Activated gamma-delta T cell treated with anti-CD3 and anti-CD28 coated beads, Interleukin-2, amount 50 U/mL, for 16 hours (primary cell): ENCODE measurements at regions not wholly inside any gene's neighbourhood (a gene's known extent, or its start where the extent isn't known, plus 50 kb on each side); places are given as distances from the start of the nearest gene placed in this dataset.

Experiments
- DNase-seq: peaks from one replicate; pipeline ENCODE4 v3.0.0-alpha.2; 2020; ENCODE audit warnings: low read depth

DNA sequence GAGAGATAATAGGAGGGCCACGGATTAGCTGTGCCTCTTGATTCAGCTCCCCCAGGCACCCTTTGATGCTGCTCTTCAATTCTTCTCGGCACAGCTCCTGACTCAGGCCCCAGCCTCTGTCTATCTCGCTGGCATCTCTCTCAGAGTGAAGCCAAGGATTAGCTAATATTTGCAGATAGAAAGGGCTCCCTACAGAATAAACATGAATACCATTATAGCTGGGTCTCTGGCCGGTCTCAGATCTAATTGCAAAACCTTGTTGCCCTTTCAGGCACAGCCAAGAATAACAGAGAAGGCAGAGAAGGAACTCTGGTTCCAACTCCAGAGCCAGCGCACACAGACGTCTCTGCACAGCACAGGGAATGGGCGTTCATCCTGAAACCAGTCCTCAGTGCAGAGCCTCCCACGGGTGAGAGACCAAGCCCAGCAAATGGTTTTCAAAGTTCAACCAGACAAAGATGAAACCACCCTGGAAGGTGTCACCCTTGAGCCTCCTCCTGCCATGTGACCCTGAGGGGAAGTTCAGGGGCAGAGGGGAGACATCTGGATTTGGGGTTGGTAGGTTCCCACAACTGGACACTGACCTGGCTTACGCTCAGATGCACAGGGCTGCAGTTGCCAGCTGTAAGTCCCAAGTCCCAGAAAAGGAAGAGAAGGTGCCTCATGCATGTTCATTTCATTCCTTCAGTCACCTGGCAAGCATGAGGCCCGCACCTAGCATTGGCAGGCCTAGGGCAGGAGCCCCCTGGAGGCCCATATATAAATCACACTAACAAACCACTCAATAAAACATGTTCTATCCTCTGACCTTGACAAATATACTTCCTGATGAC lies 394.0 kb downstream of the NPHP4 start:
- DNase-seq = no peak

DNA sequence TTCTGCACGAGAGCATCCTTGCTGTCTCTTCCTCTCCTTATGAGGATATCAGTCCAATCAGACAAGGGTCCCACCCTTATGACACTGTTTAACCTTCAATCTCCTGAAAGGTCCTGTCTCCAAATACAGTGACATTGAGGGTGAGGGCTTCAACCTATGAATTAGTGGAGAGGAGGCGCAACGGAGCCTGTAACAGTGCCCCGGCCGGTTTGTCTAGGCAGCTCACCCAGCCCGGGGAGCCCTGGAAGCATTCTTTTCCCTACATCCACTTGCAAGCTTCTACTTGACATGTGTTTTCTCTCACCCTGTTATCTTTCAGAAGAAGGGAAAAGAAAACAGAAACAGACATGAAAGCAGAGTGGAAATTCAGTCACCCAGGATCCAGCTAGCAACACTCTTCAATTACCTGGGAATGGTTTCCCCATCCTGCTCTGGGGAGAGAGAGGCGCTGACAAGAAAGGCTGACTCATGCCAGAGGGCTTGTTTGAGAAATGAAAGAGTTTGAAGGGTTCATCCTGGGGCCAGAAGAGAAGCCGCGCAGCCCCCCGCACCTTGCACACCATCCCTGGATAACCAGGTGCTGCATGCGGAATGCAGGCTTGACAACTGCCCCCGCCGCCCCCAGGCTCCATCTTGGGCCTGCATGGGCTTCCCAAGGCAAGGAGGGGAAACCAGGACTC lies 394.9 kb downstream of the NPHP4 start:
- no peak for DNase-seq

DNA sequence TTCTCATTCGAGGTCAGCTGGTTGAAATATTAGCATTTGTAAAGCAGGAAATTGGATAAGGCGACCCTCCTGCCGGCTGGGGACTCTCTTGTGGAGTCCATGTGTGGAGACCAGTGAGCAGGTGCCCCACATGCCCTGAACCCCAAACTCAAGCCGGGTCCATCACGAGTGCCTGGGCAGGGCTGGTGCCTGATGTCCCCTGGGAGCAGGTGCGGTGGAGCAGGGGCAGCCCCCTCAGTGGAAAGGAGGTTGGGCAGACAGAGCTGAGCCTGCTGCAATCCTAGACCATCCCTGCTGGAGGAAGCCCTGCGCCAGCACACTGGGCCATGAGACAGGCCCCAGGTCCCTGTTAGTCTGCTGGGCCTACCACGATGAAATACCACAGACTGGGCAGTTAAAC lies 395.6 kb downstream of the NPHP4 start:
- DNase-seq = no peak

DNA sequence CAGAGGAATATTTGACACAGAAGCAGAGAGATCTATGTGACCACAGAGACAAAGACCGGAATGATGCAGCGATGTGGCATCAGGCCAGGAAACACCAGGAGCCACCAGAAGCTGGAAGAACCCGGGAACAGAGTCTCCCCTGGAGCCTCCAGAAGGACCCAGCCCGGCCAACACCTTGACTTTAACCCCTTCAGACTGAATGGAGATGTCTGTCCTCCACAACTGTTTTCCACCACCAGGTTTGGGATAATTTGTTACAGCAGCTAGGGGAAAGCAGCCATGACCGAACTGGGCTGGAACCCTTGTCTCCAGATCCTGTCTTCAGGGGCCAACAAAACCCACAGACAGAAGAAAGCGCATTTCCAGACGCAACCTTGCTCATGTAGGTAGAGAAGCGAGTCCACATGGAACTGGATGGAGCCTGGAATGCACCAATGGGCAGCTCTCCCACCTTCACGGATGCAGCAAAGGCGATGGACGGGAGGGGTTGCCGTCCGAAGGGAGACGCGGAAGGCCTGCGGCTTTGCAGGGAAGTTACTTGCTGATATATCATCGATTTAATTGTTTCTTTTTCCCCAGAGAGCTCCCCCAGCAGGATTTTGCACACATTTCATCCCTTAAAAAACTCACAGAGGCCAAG lies 396.6 kb downstream of the NPHP4 start:
- DNase-seq = no peak

DNA sequence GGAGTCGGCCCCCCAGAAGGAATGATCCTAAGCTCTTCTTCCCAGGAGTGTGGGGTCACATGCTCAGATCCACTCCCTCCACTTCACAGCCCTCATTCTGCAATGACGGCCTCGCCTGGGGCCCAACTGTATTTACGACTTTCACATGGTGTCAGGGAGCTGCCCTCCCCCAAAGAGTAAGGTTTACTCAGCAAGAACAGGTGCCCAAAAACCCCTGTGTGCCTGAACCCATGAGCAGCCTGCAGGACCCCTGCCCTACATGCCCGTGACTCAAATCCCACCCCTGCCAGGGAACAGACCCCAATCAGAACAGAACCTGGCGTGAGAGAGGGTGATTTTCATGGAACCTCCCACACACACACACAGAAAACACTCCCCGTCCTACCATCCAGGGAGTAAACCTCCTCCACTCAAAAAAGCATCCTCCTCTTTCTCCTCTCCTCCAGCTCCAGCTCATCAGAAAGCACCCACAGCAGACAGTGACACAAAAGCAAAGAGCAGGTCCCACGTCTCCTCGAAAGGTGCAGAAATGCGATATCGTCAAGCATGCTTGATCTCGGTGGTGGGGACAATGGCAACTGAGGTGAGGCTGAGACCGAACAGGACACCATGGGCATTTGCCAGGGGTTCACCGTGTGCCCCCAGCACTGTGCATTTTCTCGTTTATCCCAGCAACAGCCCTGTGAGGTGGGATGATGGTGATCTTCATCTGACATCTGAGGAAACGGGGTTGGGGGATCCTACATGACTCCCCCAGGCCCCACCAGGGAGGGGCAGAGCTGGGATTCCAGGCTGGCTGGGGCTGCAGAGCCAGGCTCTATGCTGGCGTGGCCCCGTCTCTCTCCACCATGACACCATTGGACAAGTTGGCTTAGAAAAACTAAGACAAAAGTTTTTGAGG lies 397.9 kb downstream of the NPHP4 start:
- no peak for DNase-seq

DNA sequence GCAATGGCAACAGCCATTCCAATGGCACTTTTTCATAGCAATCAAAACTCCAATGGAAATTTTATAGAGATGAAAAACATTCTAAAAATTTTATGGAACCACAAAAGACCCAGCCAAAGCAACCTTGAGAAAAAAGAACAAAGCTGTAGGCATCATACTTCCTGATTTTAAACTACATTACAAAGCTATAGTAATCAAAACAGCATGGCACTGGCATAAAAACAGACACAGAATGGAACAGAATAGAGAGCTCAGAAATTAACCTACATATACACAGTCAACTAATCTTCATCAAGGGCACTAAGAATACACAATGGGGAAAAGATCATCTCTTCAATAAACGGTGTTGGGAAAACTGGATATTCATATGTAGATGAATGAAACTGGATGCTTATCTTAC lies 401.5 kb downstream of the NPHP4 start:
- DNase-seq = no peak

DNA sequence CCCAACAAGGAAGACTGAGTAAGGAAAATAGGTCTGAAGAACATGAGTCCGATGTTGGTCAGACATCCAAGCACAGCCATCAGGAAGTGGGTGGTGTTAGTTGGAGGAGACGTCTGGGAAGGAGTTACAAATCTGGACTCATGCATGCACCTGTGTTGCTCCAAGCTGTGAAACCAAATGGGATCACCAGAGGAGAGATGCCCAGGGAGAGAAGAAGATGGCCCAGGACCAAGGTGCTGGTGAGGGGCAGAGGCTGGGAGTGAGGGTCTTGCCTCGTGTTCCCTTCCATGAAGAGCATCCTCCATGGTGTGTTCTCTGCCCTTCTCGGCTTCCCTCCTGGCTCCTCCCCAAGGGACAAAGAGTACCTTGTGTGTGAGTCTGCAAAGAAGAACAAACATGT lies 405.6 kb downstream of the NPHP4 start:
- DNase-seq = no peak

DNA sequence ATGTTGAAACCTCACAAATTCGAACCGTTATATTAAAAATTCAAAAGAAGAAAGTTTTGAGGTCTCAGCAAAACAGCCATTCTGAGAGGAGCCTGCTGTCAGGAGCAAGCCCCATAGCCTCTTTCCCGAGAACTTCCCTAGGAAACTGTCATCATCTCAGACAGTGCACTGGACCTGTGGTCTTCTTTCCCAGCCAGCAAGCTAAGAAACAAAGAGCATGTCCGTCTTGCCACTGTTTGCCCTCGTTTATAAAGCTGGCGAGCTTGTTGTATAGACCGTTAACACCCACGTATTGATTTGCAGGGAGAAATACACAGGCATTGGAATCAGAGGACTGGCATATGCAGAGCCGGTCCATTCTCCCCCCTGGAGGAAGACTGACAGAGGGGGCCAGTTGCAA lies 407.0 kb downstream of the NPHP4 start:
- DNase-seq = no peak

DNA sequence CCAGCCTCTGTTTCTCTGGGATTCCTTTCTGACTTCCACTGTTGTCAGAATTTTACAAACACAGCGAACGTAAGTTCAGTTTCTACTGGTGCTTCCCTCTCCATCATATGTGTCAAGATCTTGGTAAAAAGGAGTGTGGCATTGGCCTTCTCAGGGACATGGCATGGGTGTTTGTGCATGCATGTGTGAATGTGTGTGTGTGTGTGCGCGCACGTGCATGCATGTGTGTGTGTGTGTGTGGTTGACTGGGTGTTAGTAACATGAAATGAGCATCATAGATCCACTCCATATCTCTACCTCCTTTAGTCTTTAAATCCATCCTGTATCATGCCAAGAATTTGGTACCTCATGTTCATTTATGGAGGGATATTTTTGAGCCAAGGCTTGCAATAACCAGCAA lies 411.3 kb downstream of the NPHP4 start:
- DNase-seq = no peak

DNA sequence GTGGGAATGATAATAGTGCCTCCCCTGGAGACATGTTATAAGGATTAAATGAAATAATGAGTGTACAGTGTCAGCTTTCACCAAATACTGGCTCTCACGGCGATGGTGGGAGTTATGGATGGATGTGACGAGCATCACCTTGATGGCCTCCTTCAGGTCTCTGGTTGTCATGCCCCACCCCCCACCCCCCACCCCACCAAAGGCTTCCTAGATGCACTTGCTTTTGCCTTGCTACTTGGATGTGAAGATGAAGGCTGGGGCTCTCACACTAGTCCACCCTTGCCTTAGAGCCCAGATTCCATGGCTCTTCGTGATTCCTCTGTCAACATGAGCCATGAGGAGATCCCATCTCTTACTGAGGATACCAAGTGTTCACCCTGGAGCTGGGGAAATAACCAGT lies 412.3 kb downstream of the NPHP4 start:
- no peak for DNase-seq

DNA sequence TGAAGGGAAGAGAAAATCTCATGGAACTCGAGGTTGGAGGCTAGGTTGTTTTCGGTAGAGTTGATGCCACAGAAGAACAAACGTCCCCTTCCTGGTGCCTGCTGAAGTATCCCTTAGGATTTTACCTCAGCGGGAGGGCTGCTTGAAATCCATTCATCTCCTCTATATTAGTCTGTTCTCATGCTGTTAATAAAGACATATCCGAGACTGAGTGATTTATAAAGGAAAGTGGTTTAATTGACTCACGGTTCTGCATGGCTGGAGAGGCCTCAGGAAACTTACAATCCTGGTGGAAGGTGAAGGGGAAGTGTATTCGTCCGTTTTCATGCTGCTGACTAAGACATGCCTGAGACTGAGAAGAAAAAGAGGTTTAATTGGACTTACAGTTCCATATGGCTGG lies 413.5 kb downstream of the NPHP4 start:
- no peak for DNase-seq

DNA sequence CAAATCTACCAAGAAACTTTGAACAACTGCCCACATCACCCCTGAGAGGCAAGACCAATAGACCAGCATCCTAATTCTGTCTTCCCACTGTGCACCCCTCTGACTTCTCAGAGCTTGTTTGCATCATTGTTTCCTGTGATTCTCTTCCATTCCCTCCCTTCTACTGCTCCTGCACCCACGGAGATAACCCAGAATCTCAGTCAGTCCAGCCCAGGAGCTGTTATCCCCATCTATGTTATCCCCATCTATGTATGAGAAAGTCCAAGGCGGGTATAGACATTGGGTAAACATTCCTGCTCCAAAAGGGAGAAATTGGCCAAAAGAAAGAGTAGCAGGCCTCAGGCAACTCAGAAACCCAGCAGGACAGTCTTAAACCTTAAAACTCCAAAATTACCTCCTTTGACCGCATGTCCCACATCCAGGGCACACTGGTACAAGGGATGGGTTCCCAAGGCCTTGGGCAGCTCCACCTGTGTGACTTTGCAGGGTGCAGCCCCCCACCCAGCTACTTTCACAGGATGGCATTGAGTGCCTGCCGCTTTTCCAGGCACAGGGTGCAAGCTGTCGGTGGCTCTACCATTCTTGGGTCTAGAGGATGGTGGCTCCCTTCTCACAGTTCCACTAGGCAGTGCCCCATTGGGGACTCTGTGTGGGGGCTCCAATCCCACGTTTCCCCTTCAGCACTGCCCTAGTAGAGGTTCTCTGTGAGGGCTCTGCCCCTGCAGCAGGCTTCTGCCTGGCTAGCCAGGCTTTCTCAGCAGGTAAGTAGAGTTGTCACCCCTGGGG lies 414.8 kb downstream of the NPHP4 start:
- DNase-seq = no peak

DNA sequence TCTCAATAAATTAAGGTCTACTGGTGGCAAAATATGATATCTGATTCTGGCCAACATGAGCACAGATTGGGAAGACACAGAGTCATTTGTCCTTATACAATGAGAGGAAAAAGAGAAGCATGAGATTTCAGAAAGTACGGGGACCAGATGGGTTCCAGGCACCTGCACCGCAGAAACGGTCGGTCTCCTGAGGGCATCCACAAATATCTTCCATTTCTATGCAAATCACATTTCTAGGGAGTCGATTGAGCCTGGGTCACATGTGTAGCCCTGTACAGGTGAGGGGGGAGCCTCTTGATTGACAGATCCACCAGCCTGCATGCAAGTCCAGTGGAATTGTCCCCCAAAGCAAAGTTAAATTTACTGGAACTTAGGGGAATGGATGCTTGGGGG lies 415.6 kb downstream of the NPHP4 start:
- DNase-seq = no peak

DNA sequence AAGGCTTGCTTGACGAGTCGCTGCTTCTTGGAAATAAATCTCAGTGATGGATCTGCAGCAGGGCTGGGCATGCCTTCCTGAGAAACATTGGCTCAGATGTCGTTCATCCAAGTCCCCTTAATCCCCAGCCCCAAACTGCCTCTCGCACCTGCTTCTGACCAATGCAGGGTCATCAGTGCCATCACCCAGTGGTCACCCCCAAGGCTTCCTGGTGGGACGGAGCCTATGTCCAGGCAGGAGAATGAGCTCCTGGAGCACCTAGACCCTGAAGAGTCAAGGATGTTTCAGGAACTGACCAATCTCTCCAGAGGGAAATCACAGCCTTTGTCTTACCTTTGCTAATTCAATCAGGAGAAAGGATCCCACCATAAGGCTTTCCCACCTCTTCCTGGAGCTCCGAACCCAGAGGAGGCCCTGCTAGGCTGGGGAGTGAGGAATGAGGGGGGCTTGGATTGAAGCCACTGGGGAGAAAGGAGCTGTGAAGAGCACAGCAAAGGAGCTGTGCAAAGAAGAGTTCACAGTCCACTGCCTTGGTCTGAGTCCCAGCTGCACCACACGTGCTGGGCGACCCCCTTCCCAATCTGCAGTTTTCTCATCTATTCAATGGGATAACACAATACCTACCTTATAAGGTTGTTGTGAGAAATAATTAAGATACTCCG lies 416.1 kb downstream of the NPHP4 start:
- DNase-seq = no peak

DNA sequence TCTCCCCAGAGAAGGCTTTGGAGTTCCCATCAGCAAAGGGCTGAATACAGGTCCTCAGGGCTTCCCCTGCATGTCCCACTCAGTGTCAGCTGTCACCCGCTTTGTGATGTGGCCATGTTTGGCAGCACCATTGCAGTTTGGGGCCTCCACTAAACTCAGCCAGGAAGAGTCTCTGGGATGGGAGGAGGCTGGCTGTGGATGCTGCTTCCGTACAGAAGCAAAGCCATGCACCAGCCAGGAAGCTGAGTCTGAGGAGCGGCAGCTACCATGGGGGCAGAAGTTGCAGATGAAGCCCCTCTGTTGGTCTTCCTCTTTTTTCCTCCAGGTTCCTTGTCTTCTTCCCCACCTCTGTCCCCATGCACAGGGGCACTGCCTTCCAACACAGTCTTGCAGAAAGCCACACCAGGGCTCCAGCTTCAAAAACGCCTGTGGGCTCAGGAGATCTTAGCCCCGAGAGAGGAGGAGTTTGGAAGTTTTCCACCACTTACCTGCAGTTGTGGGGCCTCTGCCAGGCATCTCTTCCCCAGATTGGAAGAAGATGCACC lies 416.8 kb downstream of the NPHP4 start:
- no peak for DNase-seq

DNA sequence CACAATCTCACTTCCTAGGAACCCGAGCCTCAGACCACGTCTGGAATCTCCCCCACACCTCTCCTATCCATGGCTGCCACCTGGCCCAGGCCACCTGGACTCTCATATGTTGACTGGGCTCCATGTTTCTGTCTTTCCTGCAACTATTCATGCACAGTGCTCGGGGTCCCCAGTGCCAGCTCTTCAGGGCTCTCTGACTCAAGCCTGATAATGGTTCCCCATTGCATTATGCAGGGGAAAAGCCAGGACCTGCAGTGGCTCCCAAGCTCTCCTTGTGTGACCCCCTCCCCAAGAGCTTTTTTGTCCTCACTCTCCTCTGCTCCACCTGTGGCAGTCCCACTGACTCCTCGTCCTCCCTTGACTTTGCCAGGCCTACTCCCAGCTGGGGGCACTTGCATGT lies 417.6 kb downstream of the NPHP4 start:
- DNase-seq = no peak

DNA sequence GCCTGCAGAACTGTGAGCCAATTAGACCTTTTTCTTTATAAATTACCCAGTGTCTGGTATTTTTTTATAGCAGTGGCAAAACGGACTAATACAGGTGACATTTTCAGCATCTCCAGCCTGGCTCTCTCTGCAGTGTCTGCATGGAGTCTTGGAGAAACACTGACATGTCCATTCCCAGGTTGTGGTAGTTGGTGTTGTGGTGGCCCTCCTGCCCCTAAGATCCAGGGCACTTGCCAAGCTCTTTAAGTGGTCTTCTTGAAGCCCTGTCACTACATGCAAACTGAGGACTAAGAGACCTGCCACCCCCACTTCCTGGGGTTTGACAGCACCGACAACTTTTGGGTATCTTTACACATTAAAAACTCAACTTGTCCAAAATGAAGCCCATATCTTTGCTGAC lies 419.4 kb downstream of the NPHP4 start:
- DNase-seq = no peak

DNA sequence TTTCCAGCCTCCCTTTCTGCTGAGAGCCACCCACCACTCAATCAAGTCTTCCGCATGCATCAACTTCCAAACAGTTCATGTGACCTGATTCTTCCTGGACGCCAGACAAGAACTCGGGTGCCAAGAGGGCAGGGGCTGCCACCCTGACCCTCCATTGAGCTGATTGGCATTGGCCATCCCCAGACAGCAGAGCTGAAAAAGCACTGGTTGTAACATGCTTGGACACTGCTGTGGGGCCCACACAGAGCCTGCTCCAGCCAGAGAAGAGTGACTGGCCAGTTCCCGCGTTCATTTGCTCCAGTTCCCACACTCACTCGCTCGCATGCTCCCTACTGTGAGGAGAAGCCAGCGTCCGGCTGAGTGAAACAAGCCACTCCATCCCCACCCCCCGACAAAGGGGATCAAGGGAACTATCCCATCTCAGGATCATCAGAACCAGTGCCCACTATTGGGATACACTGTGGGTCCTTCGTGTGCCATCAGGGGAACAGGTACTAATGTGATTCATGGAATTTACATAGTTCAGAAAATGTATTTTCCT lies 420.3 kb downstream of the NPHP4 start:
- DNase-seq = no peak

DNA sequence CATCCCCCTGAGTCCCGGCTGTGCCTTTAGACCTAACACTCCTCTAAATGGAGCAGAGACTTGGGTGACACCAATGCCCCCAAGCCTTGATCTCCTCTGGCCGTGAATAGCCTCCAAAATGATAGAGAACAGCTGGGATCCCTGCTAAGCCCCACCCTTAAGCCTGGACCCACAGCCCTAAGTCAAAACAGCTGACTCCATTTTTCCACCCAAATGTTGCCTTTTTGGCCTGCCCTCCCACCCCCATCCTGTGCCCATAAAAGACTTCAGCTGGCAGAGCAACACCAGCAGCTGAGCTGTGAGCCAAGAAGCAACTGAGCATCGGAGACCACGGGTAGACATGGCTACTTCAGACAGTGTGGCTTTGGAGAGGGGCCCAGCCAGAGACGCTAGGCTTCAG lies 420.8 kb downstream of the NPHP4 start:
- DNase-seq = no peak

DNA sequence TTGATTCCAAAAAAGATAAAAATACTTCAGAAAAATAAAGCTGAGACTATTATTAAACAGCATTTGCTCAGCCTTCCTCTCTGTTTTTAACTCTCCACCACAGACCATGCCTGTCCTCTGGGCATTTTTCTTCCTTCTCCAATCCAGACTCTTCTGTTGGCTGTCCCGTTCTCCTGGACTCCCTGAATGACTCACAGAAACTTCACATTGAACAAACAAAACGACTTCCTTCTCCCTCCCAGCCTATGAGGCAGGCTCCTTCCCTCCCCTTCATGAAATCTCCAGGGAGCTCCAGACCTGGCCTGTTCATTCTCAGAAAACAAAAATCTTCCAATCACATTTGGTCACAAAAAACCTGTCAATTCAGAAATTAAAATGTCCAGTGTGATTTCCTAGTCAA lies 421.3 kb downstream of the NPHP4 start:
- DNase-seq = no peak
